SKM-1 (cell line): ENCODE measurements at regions not wholly inside any gene's neighbourhood (a gene's known extent, or its start where the extent isn't known, plus 50 kb on each side); places are given as distances from the start of the nearest gene placed in this dataset.

Source experiments
- DNase-seq: peaks from one replicate; lab custom pipeline; 2025; ENCODE audit not compliant: unreplicated experiment; lab: John Stamatoyannopoulos, UW

DNA sequence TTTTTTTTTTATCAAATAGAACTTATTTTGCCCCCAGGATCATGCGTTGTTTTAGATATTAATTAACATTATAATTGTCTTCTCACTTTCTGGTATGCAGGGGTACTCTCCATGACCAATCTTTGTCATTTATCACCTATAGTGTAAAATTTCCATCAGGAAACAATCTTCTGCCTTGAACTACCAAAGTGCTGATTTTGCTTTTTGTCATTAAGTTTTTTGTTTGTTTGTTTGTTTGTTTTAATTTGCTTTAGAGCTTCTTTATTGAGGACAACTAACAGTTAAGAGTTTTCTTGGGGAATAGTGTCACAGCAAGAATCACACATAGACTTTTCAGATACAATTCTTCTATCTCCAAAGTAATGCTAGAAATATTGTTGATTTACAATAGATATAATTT, 171.2 kb upstream of the PRPS1L1 start:
- DNase-seq: no peak

GRCh38 chr7:18200266-18200665, 172.6 kb upstream of the PRPS1L1 start:
- no peak for DNase-seq

- DNase-seq: no peak
Measured at GRCh38 chr7:18200855-18201254, 173.2 kb upstream of the PRPS1L1 start.

DNA sequence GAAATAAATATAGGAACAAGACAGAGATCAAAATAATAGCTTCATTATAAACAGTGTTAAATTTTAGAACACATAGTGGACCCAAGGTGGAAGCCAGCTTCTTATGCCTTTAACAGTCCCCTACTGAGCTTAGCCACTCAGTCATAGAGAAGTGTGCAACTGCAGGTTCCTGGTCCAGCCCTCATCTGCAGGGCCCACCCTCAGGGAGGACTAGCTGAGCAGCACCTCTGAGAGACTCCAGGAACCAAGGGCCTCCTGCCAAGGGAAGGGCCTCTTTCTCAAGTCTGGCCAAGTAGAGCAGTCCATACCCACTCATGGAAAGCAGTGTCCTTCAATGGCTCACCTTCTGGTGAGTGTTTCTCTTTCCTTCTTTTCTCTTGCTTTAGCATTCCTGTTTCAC, 173.7 kb upstream of the PRPS1L1 start:
- no peak for DNase-seq

DNA sequence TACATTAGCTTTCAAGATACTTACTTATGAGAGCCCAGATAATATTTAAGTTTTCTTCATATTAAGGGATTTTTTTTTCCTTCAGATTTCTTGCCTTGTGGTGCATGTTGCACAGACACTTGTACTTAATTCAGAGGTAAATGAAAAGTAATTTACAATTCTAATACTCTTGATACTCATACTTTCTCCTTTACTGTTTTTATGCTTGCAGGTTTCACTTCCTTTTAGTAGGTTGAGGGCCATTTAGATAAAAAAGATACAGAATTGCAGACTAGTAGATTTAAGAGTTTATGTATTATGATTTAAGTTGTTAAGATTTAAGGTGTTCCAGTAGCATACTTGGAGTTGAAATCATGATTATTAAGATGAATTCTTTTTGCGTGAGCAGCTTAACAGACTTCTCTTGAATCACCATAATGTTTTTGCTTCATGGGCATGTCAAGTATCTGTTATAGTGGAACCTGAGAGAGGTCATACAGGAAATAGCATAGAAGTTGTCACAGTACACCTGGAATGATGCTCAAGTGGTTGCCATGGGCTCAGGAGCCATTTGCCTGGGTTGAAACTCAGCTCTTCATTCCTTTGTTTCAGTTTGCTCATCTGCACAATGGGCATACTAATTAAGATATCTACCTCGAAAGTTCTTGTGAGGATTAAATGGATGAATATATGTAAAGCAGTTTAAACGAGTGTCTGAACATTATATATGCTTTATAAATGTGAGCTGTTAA, 174.8 kb upstream of the PRPS1L1 start:
- no peak for DNase-seq

GRCh38 chr7:18206331-18206730, 178.7 kb upstream of the PRPS1L1 start:
- no peak for DNase-seq

- no peak for DNase-seq
Measured at GRCh38 chr7:18208921-18209320, 181.3 kb upstream of the PRPS1L1 start.

DNA sequence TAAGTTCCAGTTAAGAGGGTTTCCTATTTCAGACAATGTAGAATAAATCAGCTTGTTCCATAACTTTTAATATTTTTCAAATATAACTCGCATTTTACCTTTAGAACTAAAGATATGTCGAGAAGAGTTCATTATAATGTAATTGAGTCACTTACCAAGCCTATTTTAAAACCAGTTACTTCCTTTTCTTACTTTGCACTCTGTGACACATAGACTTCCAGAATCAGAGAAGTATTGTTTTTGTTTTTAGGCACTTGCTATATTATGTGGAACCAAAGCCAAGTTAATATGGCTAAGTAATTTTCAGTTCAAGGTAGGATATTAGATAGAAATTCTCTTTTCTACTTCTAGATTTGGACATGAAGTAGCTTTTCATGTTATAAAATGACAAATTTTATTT, 182.7 kb upstream of the PRPS1L1 start:
- DNase-seq: no peak

DNA sequence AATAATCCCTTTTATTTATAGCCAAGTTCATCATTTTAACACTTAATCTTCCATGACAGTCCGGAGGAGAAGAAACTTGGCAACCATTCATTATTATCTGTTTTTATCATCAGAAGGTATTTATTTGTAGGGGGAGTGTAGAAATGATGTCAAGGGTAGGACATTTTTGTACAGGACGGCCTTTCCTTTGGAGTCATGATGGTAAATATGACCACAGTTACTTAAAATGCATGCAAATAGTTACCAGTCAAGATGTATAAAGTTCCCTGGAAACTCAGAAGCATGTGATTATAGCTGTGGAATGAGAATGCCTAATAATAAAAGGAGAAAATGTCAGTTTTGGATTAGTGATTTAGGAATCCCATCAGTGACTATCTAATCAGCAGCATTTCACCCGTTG, 183.1 kb upstream of the PRPS1L1 start:
- DNase-seq: no peak

- no peak for DNase-seq
Measured at GRCh38 chr7:18212308-18212707, 184.7 kb upstream of the PRPS1L1 start.

GRCh38 chr7:18212758-18213157, 185.1 kb upstream of the PRPS1L1 start:
- DNase-seq: no peak

DNA sequence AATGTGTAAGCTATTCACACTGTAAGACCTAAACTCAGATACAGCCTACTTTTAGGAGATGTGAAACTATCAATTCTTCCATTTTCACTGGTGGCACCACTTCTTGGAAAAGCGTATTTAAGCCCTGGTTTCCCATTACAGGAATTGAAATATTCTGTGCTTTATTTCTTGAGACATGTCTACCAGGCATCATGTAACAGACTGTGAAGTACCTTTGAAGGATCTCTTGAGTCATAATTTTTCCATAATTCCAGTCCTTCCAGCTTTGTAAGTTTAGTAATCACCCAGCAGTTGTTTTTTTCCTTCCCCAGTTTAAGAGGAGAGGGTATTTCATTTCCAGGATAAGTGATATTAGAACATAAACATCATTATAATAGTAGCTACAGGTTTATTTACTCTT, 186.0 kb upstream of the PRPS1L1 start:
- no peak for DNase-seq

GRCh38 chr7:18216270-18216669, 188.6 kb upstream of the PRPS1L1 start:
- no peak for DNase-seq

- DNase-seq: peak; percentile 46
Measured at GRCh38 chr7:18221377-18222293, 194.0 kb upstream of the PRPS1L1 start.

- DNase-seq: no peak
Measured at GRCh38 chr7:18222636-18223035, 195.0 kb upstream of the PRPS1L1 start.

DNA sequence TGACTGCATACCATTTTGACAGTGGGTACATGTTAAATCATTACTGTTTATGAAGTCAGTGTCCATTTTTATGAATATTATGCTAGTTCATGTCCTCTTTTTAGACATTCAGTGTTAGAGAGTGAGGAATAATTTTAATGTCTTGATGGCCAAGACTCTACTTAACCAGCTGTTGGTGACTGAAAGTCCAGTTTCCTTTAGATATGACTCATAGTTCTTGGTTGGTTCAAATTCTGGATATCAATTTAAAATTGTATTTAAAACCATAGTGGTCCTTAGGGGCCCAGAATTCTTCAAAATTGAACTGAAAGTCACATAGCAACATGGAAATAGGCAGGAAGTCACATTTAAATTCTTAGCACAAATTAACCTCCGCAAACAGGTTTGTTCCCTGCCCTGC, 196.5 kb upstream of the PRPS1L1 start:
- no peak for DNase-seq

GRCh38 chr7:18225067-18225466, 197.4 kb upstream of the PRPS1L1 start:
- DNase-seq: peak; percentile 43

DNA sequence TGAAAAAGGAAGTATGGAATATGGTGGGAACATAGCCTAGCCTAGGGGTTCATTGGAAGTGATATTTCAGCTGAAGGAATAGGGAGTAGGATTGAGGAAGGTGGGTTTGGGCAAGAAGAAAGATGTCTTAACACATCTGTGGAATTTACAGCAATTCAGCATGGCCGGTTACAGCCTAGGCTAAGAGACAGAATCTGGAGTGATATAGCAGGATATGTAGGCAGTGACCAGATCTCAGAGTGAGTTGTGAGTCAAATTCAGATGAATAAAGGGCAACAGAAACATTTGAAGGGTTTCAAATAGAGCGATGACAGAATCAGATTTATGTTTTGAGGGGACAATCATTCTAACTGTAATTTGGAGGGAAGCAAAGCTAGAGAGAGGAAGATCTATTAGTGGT, 199.0 kb upstream of the PRPS1L1 start:
- no peak for DNase-seq

DNA sequence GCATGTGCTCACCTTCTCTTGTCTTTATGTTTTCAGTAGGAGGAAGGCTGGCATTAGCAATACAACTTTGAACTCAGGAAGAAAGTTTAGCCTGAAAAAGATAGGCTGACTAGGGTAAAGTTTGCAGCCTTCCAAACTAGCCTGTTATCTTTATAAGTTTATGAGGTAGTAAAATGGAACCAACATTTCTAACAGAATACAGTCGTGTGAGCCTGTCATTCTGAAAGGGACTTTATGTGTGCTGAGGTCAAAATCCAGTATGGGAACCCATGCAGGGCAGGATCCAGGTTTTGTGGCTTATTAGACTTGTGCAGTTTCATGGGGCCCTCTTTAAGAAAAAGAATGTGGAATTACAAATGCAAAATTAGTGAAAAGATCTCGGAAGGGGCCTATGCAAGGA, 201.0 kb upstream of the PRPS1L1 start:
- DNase-seq: no peak

- DNase-seq: no peak
Measured at GRCh38 chr7:18230271-18230670, 202.6 kb upstream of the PRPS1L1 start.

- no peak for DNase-seq
Measured at GRCh38 chr7:18231854-18232253, 204.2 kb upstream of the PRPS1L1 start.

- no peak for DNase-seq
Measured at GRCh38 chr7:18234519-18234918, 206.9 kb upstream of the PRPS1L1 start.
